H7 (cell line): ENCODE measurements at regions not wholly inside any gene's neighbourhood (a gene's known extent, or its start where the extent isn't known, plus 50 kb on each side); places are given as distances from the start of the nearest gene placed in this dataset.
"Not testable (repeated sequence)": the region's sequence is repeated elsewhere in the genome, so short reads cannot be mapped to it uniquely, and the experiment has no call there.

Source experiments
- DNase-seq: peaks from one replicate; pipeline ENCODE4 v3.0.0; 2012
- H3K27me3 ChIP-seq: 2 replicates; pipeline ENCODE4 v1.6.0; 2011; ENCODE audit warnings: mild to moderate bottlenecking, low read length; ENCODE audit not compliant: control insufficient read depth, insufficient read depth
- H3K36me3 ChIP-seq: replicated peaks from 2 replicates; pipeline ENCODE4 v1.5.1; 2011; ENCODE audit warnings: low read length; ENCODE audit not compliant: control insufficient read depth, insufficient read depth
- H3K4me3 ChIP-seq: 2 replicates; pipeline ENCODE4 v1.5.1; 2011; ENCODE audit warnings: low read depth, mild to moderate bottlenecking, control low read depth, low read length, moderate library complexity; ENCODE audit not compliant: insufficient read depth

- H3K36me3 ChIP-seq, result no peaks in the 10 kb centered on the region
- no peak for DNase-seq
- no peaks in the 10 kb centered on the region for H3K27me3 ChIP-seq
- H3K4me3 ChIP-seq, result no peak overlapping the region
Observed at GRCh38 chr1:105427543-105427942, 1628.9 kb upstream of the PRMT6 start.

DNA sequence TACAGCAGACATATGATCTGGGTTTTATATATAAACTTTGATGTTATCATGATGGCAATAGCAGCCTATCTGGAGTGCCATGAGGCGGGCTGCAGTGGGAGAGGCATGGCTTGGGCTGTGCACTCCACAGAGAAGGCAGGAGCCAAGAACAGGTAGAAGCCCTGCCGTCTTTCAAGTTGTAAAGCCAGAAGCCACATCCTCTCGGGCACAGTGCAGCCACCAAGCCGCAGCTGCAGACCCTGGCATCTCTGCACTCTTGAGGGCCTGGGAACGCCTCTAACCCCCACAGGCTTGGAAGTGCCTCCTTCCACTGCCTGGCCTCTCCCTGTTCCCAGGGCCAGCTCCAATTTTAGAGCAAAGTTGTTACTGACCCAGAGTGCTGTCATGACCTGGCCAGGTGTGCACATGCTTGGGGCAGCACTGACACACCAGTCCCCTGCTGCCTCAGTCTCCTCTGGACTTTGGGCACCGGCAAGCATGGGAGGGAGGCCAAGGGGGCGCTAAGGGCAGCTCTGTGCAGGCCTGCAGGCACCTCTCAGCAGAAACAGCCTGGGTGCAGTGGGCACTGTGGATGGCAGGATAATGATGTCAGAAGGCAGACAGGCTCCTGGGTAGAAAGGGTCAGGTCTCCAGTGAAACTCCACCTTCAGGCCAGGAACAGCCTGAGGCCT is 1619.8 kb upstream of the PRMT6 start:
- DNase-seq, result no peak
- H3K36me3 ChIP-seq, result no peaks in the 10 kb centered on the region
- no peaks in the 10 kb centered on the region for H3K27me3 ChIP-seq
- H3K4me3 ChIP-seq, result no peak overlapping the region

GRCh38 chr1:105437847-105438246 is 1618.6 kb upstream of the PRMT6 start:
- no peaks in the 10 kb centered on the region for H3K27me3 ChIP-seq
- no peak for DNase-seq
- H3K36me3 ChIP-seq, result no peaks in the 10 kb centered on the region
- H3K4me3 ChIP-seq, result no peak overlapping the region

GRCh38 chr1:105442901-105443300 is 1613.6 kb upstream of the PRMT6 start:
- H3K4me3 ChIP-seq, result no peak overlapping the region
- no peak for DNase-seq
- H3K36me3 ChIP-seq, result no peaks in the 10 kb centered on the region
- no peaks in the 10 kb centered on the region for H3K27me3 ChIP-seq

- Histone ChIP-seq H3K36me3 (no peaks in the 10 kb centered on the region), H3K4me3 (no peak overlapping the region), H3K27me3 (no peaks in the 10 kb centered on the region)
- DNase-seq, result no peak
Observed at GRCh38 chr1:105459759-105460158, 1596.7 kb upstream of the PRMT6 start.

GRCh38 chr1:105462308-105462707 is 1594.2 kb upstream of the PRMT6 start:
- Histone ChIP-seq H3K36me3 (no peaks in the 10 kb centered on the region), H3K27me3 (no peaks in the 10 kb centered on the region), H3K4me3 (no peak overlapping the region)
- DNase-seq, result no peak

DNA sequence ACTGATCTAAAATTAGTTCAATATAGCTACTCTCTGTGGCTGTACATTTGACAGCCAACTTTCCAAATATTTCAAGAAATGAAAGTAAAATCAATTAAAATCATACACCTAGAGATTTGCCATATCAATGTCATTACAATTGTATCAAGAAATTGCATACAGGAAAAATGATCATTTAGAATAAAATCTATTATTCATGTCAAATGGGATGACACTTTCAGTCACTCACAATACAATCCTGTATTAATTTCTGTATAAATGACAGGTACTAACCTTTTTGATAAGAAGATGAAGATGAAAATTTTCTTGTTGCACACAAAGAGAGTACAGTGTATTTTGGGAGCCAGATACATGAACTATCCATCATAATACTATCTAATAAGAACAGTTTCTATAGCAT is 1588.9 kb upstream of the PRMT6 start:
- Histone ChIP-seq H3K36me3 (no peaks in the 10 kb centered on the region), H3K4me3 (no peak overlapping the region), H3K27me3 (no peaks in the 10 kb centered on the region)
- DNase-seq, result no peak

- H3K4me3 ChIP-seq, H3K27me3 ChIP-seq, H3K36me3 ChIP-seq, DNase-seq: not testable (repeated sequence)
Observed at GRCh38 chr1:105470541-105470940, 1585.9 kb upstream of the PRMT6 start.

GRCh38 chr1:105483436-105483835 is 1573.0 kb upstream of the PRMT6 start:
- Histone ChIP-seq H3K27me3 (no peaks in the 10 kb centered on the region; the same call in 1 of the 2 replicates), H3K4me3 (no peak overlapping the region), H3K36me3 (no peaks in the 10 kb centered on the region)
- no peak for DNase-seq

DNA sequence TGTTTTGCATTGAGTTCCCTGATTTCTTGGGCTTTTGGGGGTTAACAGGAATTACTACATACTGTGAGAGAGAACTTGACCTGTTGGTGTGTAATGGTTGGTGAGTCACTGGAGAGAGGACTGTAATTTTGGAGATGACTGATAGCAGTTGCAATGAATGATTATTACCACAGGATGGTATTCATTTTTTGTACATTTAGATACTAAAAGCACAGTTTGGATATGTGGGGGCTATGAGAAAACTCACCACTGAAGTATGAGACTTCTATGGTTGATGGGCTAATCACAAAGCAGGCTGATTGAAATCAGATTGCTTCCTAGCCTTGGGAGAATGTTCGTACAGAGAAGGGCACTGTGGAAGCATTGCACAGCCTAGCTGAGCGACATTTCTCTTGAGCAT is 1571.3 kb upstream of the PRMT6 start:
- H3K4me3 ChIP-seq, result no peak overlapping the region
- no peaks in the 10 kb centered on the region; the same call in 1 of the 2 replicates for H3K27me3 ChIP-seq
- DNase-seq, result no peak
- no peaks in the 10 kb centered on the region for H3K36me3 ChIP-seq

DNA sequence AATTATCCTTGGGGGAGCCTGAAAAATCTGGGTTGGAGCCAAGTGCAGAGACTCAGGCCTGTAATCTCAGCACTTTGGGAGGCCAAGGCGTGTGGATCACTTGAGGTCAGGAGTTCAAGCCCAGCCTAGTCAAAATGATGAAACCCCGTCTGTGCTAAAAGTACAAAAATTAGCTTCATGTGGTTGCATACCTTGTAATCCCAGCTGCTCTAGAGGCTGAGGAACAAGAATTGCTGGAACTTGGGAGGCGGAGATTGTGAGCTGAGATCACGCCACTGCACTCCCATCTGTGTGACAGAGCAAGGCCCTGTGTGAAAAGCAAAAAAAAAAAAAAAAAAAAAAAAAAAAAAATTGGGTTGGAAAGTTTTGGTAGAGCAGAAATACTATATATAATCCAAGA is 1563.6 kb upstream of the PRMT6 start:
- Histone ChIP-seq H3K27me3 (no peaks in the 10 kb centered on the region), H3K36me3 (no peaks in the 10 kb centered on the region), H3K4me3 (no peak overlapping the region)
- no peak for DNase-seq

DNA sequence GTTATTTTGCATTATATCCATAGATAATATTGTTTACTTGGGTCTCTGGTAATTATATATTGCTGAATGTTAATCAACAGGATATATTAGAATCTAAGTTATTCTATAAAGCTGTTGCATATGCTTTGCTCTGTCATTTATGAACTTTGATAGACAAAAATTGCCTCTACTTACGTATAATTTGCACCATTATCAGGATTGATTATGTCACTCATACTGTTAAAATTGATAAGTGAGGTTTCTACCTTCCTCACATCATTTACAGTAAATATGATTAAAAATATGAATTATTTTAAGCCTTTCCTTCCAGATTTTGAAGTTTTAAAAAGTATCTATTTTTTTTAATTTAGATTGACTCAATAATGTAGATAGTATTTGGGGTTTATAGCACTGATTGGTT is 1540.4 kb upstream of the PRMT6 start:
- Histone ChIP-seq H3K4me3 (no peak overlapping the region), H3K36me3 (no peaks in the 10 kb centered on the region), H3K27me3 (no peaks in the 10 kb centered on the region)
- DNase-seq, result no peak

DNA sequence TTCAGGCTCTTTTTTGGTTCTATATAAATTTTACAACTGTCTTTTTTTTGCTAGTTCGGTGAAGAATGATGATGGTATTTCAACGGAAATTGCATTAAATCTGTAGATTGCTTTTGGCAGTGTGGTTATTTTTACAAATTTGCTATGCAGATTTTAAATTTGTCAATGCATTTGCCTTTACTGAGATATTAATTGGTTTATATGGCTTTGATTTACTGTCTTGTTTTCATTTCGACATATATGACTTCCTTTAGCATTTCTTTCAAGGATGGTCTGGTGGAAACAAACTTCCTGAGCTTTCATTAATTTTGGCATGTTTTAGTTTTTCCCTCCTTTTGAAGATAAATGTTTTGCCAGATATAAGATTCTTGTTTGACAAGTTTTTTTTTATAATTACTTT is 1522.5 kb upstream of the PRMT6 start:
- H3K4me3 ChIP-seq, result no peak overlapping the region
- DNase-seq, result no peak
- H3K27me3 ChIP-seq, result no peaks in the 10 kb centered on the region
- H3K36me3 ChIP-seq, result no peaks in the 10 kb centered on the region

DNA sequence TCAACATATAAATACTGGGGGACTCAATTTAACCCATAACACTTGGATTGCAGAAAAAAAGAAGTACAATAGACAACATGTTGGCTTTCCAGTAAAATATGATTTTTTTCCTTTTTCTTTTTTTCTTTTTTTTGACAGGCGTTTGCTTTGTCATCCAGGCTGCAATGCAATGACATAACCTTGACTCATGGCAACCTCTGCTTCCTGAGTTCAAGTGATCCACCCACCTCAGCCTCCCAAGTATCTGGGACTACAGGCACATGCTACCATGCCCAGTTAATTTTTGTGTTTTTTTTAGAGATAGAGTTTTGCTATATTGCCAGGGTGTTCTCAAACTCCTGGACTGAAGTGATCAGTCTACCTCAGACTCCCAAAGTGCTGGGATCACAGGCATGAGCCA is 1512.0 kb upstream of the PRMT6 start:
- H3K36me3 ChIP-seq, result no peaks in the 10 kb centered on the region
- H3K27me3 ChIP-seq, result no peaks in the 10 kb centered on the region
- no peak overlapping the region for H3K4me3 ChIP-seq
- DNase-seq, result no peak

DNA sequence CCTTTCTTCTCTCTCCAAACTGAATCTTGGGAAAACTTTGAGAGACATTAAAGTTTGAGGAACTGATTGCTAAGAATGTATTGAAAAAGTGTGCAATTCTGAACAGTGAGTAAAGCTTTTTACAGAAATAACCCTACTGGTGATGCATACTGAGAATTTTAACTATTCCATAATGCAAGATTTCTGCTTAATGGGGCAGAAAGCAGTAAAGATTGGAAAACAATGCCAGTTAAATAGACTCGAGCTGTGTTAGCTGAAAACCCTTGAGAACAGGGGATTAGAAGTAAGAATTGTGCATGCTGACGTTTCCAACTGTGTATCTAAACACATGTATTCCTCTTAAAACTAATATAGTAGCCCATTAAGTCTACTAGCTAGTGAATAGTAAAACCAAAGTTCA is 1500.2 kb upstream of the PRMT6 start:
- H3K36me3 ChIP-seq, result no peaks in the 10 kb centered on the region
- no peaks in the 10 kb centered on the region for H3K27me3 ChIP-seq
- H3K4me3 ChIP-seq, result no peak overlapping the region
- no peak for DNase-seq

DNA sequence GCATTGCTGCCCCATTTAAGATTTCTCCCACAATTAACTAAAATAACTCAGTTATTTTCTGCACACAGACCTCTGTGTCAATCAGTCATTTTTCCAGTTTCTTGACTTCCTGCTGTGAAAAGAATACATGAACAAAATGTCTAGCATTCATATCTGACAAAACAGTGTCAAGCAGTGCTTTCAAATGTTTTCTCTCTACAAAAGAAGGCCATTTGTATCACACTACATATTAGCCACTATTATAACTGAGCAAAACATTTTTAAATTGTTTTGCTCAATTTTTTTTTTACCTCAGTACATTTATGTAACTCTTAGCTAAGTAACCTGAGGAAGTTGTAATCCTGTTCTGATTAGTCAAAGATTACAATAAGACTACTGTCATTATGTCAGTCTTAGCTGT is 1498.5 kb upstream of the PRMT6 start:
- no peaks in the 10 kb centered on the region for H3K36me3 ChIP-seq
- H3K4me3 ChIP-seq, result no peak overlapping the region
- no peak for DNase-seq
- H3K27me3 ChIP-seq, result no peaks in the 10 kb centered on the region
